NCI-H226 (cell line): ENCODE measurements at regions not wholly inside any gene's neighbourhood (a gene's known extent, or its start where the extent isn't known, plus 50 kb on each side); places are given as distances from the start of the nearest gene placed in this dataset.

ENCODE experiments used
- DNase-seq: peaks from one replicate; pipeline ENCODE4 v3.0.0-alpha.2; 2015

GRCh38 chr5:167723254-167723871, 568.1 kb upstream of the WWC1 start:
- peak; percentile 80 for DNase-seq

GRCh38 chr5:167725264-167725663, 566.2 kb upstream of the WWC1 start:
- no peak for DNase-seq

- no peak for DNase-seq
Measured at GRCh38 chr5:167725741-167726140, 565.7 kb upstream of the WWC1 start.

- DNase-seq: no peak
Measured at GRCh38 chr5:167726642-167727041, 564.8 kb upstream of the WWC1 start.

- DNase-seq: peak; percentile 96
Measured at GRCh38 chr5:167730121-167730520, 561.3 kb upstream of the WWC1 start.

DNA sequence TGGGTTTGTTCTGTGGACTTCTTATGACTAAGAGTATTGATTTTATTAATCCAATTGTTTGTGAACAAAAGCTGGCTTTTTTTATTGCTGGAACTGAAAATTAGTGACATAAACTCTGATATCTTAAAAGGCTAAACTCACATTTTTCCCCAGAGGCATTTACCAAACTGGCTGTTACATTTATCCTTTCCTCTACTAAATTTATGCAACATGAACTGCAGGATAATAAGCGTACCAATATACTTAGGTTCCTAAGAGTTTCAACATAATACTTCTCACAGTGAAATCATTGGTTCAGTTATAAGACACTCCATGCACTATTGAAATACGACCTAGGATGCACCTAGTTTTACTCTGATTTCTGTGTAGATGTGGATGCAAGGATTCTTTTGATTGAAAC, 560.8 kb upstream of the WWC1 start:
- no peak for DNase-seq

DNA sequence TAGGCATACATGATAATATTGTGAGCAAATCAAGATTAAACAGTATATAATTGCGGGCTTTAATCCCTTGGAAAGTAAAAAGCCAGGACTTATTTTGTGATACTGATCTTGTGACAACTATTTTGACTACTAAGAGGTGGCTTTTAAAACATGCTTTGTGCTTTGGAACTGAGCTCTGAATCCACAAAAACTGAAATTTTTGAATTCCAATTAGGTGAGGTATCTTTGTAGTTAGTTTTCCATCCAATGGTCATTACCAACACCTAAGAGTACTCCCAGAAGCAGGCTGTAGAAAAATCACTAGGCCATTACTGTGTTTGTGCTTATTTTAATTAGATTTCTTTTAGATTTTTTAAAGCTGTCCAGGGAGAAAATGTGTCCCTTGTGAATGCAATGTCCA, 559.5 kb upstream of the WWC1 start:
- no peak for DNase-seq

- DNase-seq: no peak
Measured at GRCh38 chr5:167732499-167732898, 558.9 kb upstream of the WWC1 start.

- no peak for DNase-seq
Measured at GRCh38 chr5:167736992-167737391, 554.5 kb upstream of the WWC1 start.

DNA sequence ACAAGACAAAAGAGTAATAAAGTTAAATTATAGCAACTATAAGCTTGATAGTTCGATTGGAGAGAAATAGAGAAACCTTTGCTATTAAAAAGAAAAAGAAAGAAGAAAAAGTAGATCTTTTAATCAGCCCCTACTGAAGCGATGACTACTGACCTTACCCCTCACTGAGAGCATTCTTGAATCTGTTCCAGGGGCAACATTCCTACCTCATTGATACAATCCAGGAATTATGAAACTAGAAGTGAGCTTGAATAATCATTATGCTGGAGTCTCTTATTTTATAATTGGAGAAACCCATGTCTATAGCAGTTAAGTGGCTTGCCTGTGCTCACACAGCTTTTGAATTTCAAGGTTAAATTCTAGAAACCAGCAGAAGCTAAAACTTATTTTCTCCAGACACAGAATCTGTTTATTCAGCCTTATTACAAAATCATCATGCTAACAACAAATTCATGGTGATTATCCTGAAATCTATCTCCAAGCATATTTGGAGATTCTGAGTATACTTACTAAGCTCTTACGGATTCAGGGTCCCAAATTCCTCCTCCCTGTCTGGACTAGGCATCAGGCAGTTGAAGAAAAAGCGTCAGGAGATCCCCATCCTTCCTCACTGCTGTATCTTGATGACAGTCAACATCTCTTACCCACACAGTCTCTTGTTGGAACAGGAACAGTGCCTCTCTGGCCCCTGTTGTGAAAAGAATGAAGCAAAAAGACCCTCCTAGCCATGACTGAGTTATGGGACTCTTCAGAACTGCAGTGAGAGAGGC, 547.6 kb upstream of the WWC1 start:
- DNase-seq: peak; percentile 67

- no peak for DNase-seq
Measured at GRCh38 chr5:167745868-167746267, 545.6 kb upstream of the WWC1 start.

GRCh38 chr5:167750586-167750985, 540.9 kb upstream of the WWC1 start:
- no peak for DNase-seq

- DNase-seq: no peak
Measured at GRCh38 chr5:167752936-167753335, 538.5 kb upstream of the WWC1 start.

DNA sequence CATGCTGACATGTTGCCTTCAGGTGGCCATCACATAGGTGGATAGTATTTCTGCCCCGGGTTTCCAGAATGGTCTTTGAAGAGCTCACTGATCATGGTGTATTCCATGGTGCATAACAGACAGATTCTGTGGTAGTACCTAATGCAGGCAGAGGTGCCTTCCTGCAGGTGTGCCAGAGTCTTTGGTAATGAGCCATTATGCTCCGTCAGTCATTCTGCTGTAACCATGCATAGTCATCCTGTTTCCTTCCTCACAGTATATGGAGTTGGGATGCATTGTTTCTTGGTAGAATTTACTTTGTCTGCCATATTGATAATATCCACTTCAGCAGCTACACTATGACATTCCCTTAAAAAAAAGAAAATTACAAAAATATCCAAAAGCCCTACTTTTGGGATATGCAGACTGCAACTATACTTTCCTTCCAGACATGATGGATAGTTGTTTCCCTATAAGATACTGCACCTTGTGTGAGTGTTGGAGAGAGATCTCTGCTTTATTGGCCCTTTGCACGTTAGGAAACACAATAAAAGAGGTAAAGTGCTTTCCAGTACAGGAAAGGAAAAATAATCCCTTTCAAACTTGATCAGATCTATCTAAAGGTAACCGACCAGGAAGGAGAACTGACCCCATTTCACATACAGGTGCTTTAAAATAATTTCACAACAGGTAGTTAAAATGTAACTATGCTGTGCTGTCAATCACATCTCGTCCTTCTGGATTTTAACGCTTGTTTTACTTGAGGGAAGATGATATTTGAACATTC, 537.5 kb upstream of the WWC1 start:
- DNase-seq: no peak

GRCh38 chr5:167754501-167755021, 536.9 kb upstream of the WWC1 start:
- DNase-seq: peak; percentile 95

- no peak for DNase-seq
Measured at GRCh38 chr5:167755420-167755819, 536.0 kb upstream of the WWC1 start.

DNA sequence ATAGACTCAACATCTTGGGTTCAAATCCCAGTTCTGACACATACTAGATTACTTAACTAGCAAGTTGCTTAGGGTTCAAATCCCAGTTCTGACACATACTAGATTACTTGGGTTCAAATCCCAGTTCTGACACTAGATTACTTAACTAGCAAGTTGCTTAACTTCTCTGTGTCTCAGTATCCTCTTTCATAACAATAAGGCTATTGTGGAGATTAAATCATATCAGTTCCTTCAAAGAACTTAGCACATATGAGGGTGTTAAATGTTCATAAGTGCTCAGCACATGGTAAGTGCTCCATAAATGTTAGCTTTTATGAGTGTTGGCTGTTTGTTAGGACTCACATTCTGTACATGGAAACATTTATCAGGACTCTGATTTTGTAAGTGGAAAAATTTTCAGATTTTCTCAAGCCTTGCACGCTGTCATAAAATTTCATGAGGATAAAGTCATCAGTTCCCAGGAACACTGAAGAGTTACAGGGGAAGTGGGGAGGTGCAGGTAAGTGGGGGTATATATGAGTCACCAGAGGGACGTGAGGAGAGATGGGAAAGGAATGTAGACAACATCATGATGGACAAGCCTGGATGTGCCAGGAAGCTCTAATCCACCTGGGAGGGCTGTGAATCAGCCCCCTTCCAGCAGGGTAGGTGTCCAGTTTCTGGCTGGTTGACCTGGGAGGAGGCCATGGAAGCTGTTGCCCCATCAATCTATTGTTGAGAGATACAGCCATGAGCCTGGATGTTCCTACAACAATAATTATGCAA, 532.2 kb upstream of the WWC1 start:
- peak; percentile 100 for DNase-seq

- DNase-seq: peak; percentile 93
Measured at GRCh38 chr5:167763772-167764171, 527.7 kb upstream of the WWC1 start.

GRCh38 chr5:167764641-167765289, 526.7 kb upstream of the WWC1 start:
- DNase-seq: no peak

DNA sequence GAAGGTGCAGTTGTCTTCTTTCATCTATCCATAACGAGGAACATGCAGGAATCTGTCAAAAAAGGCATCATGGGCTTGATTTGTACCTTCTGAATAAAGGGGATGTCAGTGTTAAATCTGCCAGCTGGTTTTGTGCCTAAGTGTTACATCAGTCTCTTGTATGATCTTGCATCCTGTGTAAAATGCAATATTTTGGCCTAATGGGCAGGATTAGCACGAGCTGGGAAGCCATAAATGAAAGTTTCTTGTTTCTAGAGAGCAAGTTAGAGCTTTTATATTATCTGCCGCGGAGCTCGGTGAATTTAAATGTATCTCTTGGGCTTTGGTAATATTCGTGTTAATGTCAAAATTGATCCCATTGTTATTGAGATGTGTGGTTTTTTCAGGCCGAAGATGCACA, 526.1 kb upstream of the WWC1 start:
- no peak for DNase-seq

DNA sequence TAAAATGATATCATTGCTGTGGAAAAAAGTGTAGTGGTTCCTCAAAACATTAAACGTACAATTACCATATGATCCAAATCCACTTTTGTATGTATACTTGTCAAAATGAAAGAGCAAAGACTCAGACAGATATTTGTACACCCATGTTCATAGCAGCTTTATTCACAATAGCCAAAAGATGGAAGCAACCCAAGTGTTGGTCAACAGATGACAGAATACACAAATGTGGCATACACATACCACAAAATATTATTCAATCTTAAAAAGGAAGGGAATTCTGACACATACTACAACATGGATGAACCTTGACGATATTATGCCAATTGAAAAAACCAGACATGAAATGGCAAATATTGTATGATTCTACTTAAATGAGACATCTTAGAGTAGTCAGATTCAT, 524.5 kb upstream of the WWC1 start:
- DNase-seq: no peak

- DNase-seq: no peak
Measured at GRCh38 chr5:167767795-167768194, 523.6 kb upstream of the WWC1 start.
